ENCODE measurements at regions not wholly inside any gene's neighbourhood (a gene's known extent, or its start where the extent isn't known, plus 50 kb on each side); places are given as distances from the start of the nearest gene placed in this dataset.

GRCh38 chr3:69675786-69676530 is 63.3 kb upstream of the MITF start:
- Mint-ChIP-seq H3K36me3 (ENCODE audit: insufficient read depth, unreplicated experiment) (no peaks in the 10 kb centered on the region), H3K27me3 (ENCODE audit: insufficient read depth, unreplicated experiment) (no peaks in the 10 kb centered on the region), H3K4me3 (ENCODE audit: unreplicated experiment) (no peak overlapping the region), H3K4me1 (ENCODE audit: low read depth, unreplicated experiment) (no peaks in the 10 kb centered on the region), H3K9me3 (ENCODE audit: unreplicated experiment) (no peaks in the 10 kb centered on the region), H3K27ac (ENCODE audit: unreplicated experiment) (no peak overlapping the region)
- no peaks in the 10 kb centered on the region; the same call in 1 of the 2 replicates for H3K27me3 ChIP-seq (replicated peaks; ENCODE audit: control insufficient read depth, insufficient read depth, low read length)
- ChIA-PET POLR2A (no interaction called here), CTCF (no interaction called here)
- intact Hi-C loops (cut with micrococcal nuclease; ENCODE audit: unreplicated experiment): no loop called here
- BruUV-seq (replicated peaks): no TSS peak
- no peaks in the 10 kb centered on the region for H3K36me3 ChIP-seq (ENCODE audit: control insufficient read depth, insufficient read depth, low read length)
- no peak for DNase-seq
- H3K4me1 ChIP-seq: no peaks in the 10 kb centered on the region
- no peaks in the 10 kb centered on the region for H3K9me3 ChIP-seq
- no peak overlapping the region for H3K4me3 ChIP-seq (ENCODE audit: low read depth, low read length)
- TF ChIP-seq CTCF (IDR thresholded peaks at IDR 0.05; ENCODE audit: insufficient read depth in 1 of 2, low read depth in 1 of 2, low read length in 1 of 2, severe bottlenecking in 1 of 2, unreplicated experiment in 1 of 2): no peak

- CTCF ChIA-PET: no interaction called here
- Histone ChIP-seq H3K4me3 (ENCODE audit: low read depth, low read length) (no peak overlapping the region), H3K9me3 (no peaks in the 10 kb centered on the region), H3K36me3 (ENCODE audit: control insufficient read depth, insufficient read depth, low read length) (no peaks in the 10 kb centered on the region), H3K27me3 (replicated peaks; ENCODE audit: control insufficient read depth, insufficient read depth, low read length) (no peaks in the 10 kb centered on the region; the same call in 1 of the 2 replicates), H3K4me1 (no peaks in the 10 kb centered on the region)
- no peak for TF ChIP-seq CTCF (IDR thresholded peaks at IDR 0.05; ENCODE audit: insufficient read depth in 1 of 2, low read depth in 1 of 2, low read length in 1 of 2, severe bottlenecking in 1 of 2, unreplicated experiment in 1 of 2)
- DNase-seq: no peak
- Mint-ChIP-seq H3K27ac (ENCODE audit: unreplicated experiment) (no peak overlapping the region), H3K4me1 (ENCODE audit: low read depth, unreplicated experiment) (no peaks in the 10 kb centered on the region), H3K36me3 (ENCODE audit: insufficient read depth, unreplicated experiment) (no peaks in the 10 kb centered on the region), H3K4me3 (ENCODE audit: unreplicated experiment) (no peak overlapping the region), H3K27me3 (ENCODE audit: insufficient read depth, unreplicated experiment) (no peaks in the 10 kb centered on the region), H3K9me3 (ENCODE audit: unreplicated experiment) (no peaks in the 10 kb centered on the region)
- BruUV-seq (replicated peaks): no TSS peak
- intact Hi-C loops (cut with micrococcal nuclease; ENCODE audit: unreplicated experiment): loop anchor here (5.0 kb wide), 3 partner anchors 232 to 352 kb away; no protein-coding TSS in a partner anchor
- POLR2A ChIA-PET: no interaction called here
These were observed 64.5 kb upstream of the MITF start for GRCh38 chr3:69674752-69675151.

GRCh38 chr3:69671082-69671952 is 67.9 kb upstream of the MITF start:
- no peaks in the 10 kb centered on the region for H3K9me3 Mint-ChIP-seq (ENCODE audit: unreplicated experiment)
- Histone ChIP-seq H3K36me3 (ENCODE audit: control insufficient read depth, insufficient read depth, low read length) (no peaks in the 10 kb centered on the region), H3K4me3 (ENCODE audit: low read depth, low read length) (no peak overlapping the region), H3K27me3 (replicated peaks; ENCODE audit: control insufficient read depth, insufficient read depth, low read length) (no peaks in the 10 kb centered on the region; the same call in 1 of the 2 replicates), H3K4me1 (no peaks in the 10 kb centered on the region), H3K9me3 (no peaks in the 10 kb centered on the region)
- BruUV-seq (replicated peaks): no TSS peak
- no peak overlapping the region for H3K27ac Mint-ChIP-seq (ENCODE audit: unreplicated experiment)
- no peak overlapping the region for H3K4me3 Mint-ChIP-seq (ENCODE audit: unreplicated experiment)
- H3K36me3 Mint-ChIP-seq (ENCODE audit: insufficient read depth, unreplicated experiment): no peaks in the 10 kb centered on the region
- peak; percentile 58 to 67 for TF ChIP-seq CTCF (IDR thresholded peaks at IDR 0.05; ENCODE audit: insufficient read depth in 1 of 2, low read depth in 1 of 2, low read length in 1 of 2, severe bottlenecking in 1 of 2, unreplicated experiment in 1 of 2)
- POLR2A ChIA-PET: no interaction called here
- CTCF ChIA-PET: no interaction called here
- H3K4me1 Mint-ChIP-seq (ENCODE audit: low read depth, unreplicated experiment): no peaks in the 10 kb centered on the region
- peak in 1 of 2 experiments; percentile 49 for DNase-seq
- H3K27me3 Mint-ChIP-seq (ENCODE audit: insufficient read depth, unreplicated experiment): no peaks in the 10 kb centered on the region
- intact Hi-C loops (cut with micrococcal nuclease; ENCODE audit: unreplicated experiment): loop anchor here (1.0 to 5.0 kb wide), 5 partner anchors 229 to 550 kb away; no protein-coding TSS in a partner anchor
